SK-N-SH (cell line): ENCODE measurements at regions not wholly inside any gene's neighbourhood (a gene's known extent, or its start where the extent isn't known, plus 50 kb on each side); places are given as distances from the start of the nearest gene placed in this dataset.

Experiments used
- CTCF ChIP-seq: fragments of 200-600 bp; sonication (generic); IDR thresholded peaks from 2 replicates; pipeline ENCODE4 v1.6.1; 2017; ENCODE audit warnings: antibody characterized with exemption, mild to moderate bottlenecking, moderate library complexity
- EP300 ChIP-seq, 2 experiments: IDR thresholded peaks; 2 replicates each; pipeline versions ENCODE4 v1.4.0 to v1.6.1; 2012; ENCODE audit warnings: borderline replicate concordance in 1 of 2, low read depth in 1 of 2, low read length in 1 of 2
- EZH2phosphoT487 ChIP-seq: fragments of 200-600 bp; sonication (generic); IDR thresholded peaks from 2 replicates; pipeline ENCODE4 v1.6.1; 2017; ENCODE audit warnings: low read depth, mixed run types, mild to moderate bottlenecking, antibody characterized with exemption, moderate library complexity, borderline replicate concordance
- JUND ChIP-seq: IDR thresholded peaks from 2 replicates; pipeline ENCODE4 v1.4.0; 2012
- MXI1 ChIP-seq: IDR thresholded peaks from 2 replicates; pipeline ENCODE4 v1.6.1; 2012; ENCODE audit warnings: mild to moderate bottlenecking, low read depth, low read length, improper control_type of control experiment
- NFIC ChIP-seq: IDR thresholded peaks from 2 replicates; pipeline ENCODE4 v1.4.0; 2012; ENCODE audit warnings: borderline replicate concordance
- RAD21 ChIP-seq: IDR thresholded peaks from 2 replicates; pipeline ENCODE4 v1.6.1; 2012; ENCODE audit warnings: mild to moderate bottlenecking, low read length
- REST ChIP-seq: IDR thresholded peaks from 2 replicates; pipeline ENCODE4 v1.6.1; 2012; ENCODE audit warnings: mild to moderate bottlenecking, low read depth, low read length, moderate library complexity
- RFX5 ChIP-seq: IDR thresholded peaks from 2 replicates; pipeline ENCODE4 v1.6.1; 2012; ENCODE audit warnings: mild to moderate bottlenecking, improper control_type of control experiment, low read length
- SMC3 ChIP-seq: IDR thresholded peaks from 2 replicates; pipeline ENCODE4 v1.6.1; 2012; ENCODE audit warnings: low read depth, low read length, improper control_type of control experiment
- TCF12 ChIP-seq: IDR thresholded peaks from 2 replicates; pipeline ENCODE4 v1.4.0; 2012
- TEAD4 ChIP-seq: IDR thresholded peaks from 2 replicates; pipeline ENCODE4 v1.4.0; 2012; ENCODE audit warnings: mild to moderate bottlenecking, borderline replicate concordance; ENCODE audit not compliant: insufficient read depth
- USF1 ChIP-seq: IDR thresholded peaks from 2 replicates; pipeline ENCODE4 v1.4.0; 2012; ENCODE audit warnings: low read depth, borderline replicate concordance

- TF ChIP-seq EP300 (IDR thresholded peaks at IDR 0.05; ENCODE audit: borderline replicate concordance in 1 of 2, low read depth in 1 of 2, low read length in 1 of 2) (no peak), NFIC (no peak), JUND (no peak), EZH2phosphoT487 (no peak), CTCF (no peak), USF1 (no peak), TEAD4 (no peak), RAD21 (no peak), MXI1 (no peak), SMC3 (no peak), TCF12 (no peak), RFX5 (no peak), REST (no peak)
Observed at GRCh38 chr12:67085699-67086098, 183.5 kb upstream of the CAND1 start.
